Liver (tissue), 8 donors: ENCODE measurements at regions not wholly inside any gene's neighbourhood (a gene's known extent, or its start where the extent isn't known, plus 50 kb on each side); places are given as distances from the start of the nearest gene placed in this dataset.

ENCODE experiments used
- DNase-seq: peaks from one replicate; pipeline ENCODE4 v3.0.0-alpha.2; 2017; ENCODE audit warnings: low spot score
- H3K27ac ChIP-seq, 2 donors: one replicate each; pipeline ENCODE4 v1.7.0; 2013; ENCODE audit warnings: inconsistent platforms in 2 of 2, low read length in 2 of 2, control low read depth in 1 of 2, low read depth in 1 of 2, mild to moderate bottlenecking in 1 of 2
- H3K27me3 ChIP-seq, 4 donors: one replicate each; pipeline versions ENCODE4 v1.6.1 to v1.7.0; 2013; ENCODE audit warnings: low read length in 3 of 4, inconsistent platforms in 1 of 4, mild to moderate bottlenecking in 1 of 4, moderate library complexity in 1 of 4; ENCODE audit not compliant: control insufficient read depth in 4 of 4, insufficient read depth in 4 of 4
- H3K36me3 ChIP-seq, 4 donors: one replicate each; pipeline versions ENCODE4 v1.6.1 to v1.7.0; 2013; ENCODE audit warnings: low read length in 3 of 4, mild to moderate bottlenecking in 3 of 4, low read depth in 1 of 4, moderate library complexity in 1 of 4; ENCODE audit not compliant: control insufficient read depth in 4 of 4, insufficient read depth in 3 of 4
- H3K4me1 ChIP-seq, 4 donors: one replicate each; pipeline versions ENCODE4 v1.6.1 to v1.7.0; 2013; ENCODE audit warnings: low read length in 3 of 4, mild to moderate bottlenecking in 3 of 4, moderate library complexity in 1 of 4; ENCODE audit not compliant: control insufficient read depth in 4 of 4, insufficient read depth in 4 of 4
- H3K4me3 ChIP-seq, 3 donors: one replicate each; pipeline versions ENCODE4 v1.6.1 to v1.7.0; 2013; ENCODE audit warnings: low read length in 3 of 3, control low read depth in 1 of 3, low read depth in 1 of 3, mild to moderate bottlenecking in 1 of 3
- H3K9ac ChIP-seq, 2 donors: one replicate each; pipeline ENCODE4 v1.7.0; 2013; ENCODE audit warnings: low read length in 2 of 2, mild to moderate bottlenecking in 2 of 2, moderate library complexity in 2 of 2, control low read depth in 1 of 2, low read depth in 1 of 2
- H3K9me3 ChIP-seq, 4 donors: one replicate each; pipeline versions ENCODE4 v1.6.1 to v1.7.0; 2013; ENCODE audit warnings: low read length in 3 of 4; ENCODE audit not compliant: control insufficient read depth in 4 of 4
- FOXA1 ChIP-seq: IDR thresholded peaks from 2 replicates; pipeline ENCODE4 v1.6.1; 2016; ENCODE audit warnings: antibody characterized with exemption
- FOXA2 ChIP-seq: IDR thresholded peaks from 2 replicates; pipeline ENCODE4 v1.6.1; 2016; ENCODE audit warnings: antibody characterized with exemption
- GABPA ChIP-seq, 2 donors: IDR thresholded peaks in 1 of 2; conservative IDR thresholded peaks in 1 of 2; 2 replicates each; pipeline ENCODE4 v1.6.1; 2016; ENCODE audit warnings: antibody characterized with exemption in 2 of 2, mild to moderate bottlenecking in 1 of 2, moderate library complexity in 1 of 2
- HNF4G ChIP-seq: IDR thresholded peaks from 2 replicates; pipeline ENCODE4 v1.6.1; 2016; ENCODE audit warnings: antibody characterized with exemption
- NR2F2 ChIP-seq: IDR thresholded peaks from 2 replicates; pipeline ENCODE4 v1.6.1; 2016; ENCODE audit warnings: antibody characterized with exemption
- RAD21 ChIP-seq, 2 donors: IDR thresholded peaks; 2 replicates each; pipeline ENCODE4 v1.6.1; 2016; ENCODE audit warnings: antibody characterized with exemption in 2 of 2, mild to moderate bottlenecking in 2 of 2
- RXRA ChIP-seq, 2 donors: IDR thresholded peaks; 2 replicates each; pipeline ENCODE4 v1.6.1; 2017 to 2018; ENCODE audit warnings: antibody characterized with exemption in 2 of 2, mild to moderate bottlenecking in 1 of 2
- TAF1 ChIP-seq: conservative IDR thresholded peaks from 2 replicates; pipeline ENCODE4 v1.6.1; 2016; ENCODE audit warnings: antibody characterized with exemption, mild to moderate bottlenecking
- ZBTB33 ChIP-seq: IDR thresholded peaks from 2 replicates; pipeline ENCODE4 v1.6.1; 2016; ENCODE audit warnings: antibody characterized with exemption
- WGBS: extraction: QIAGEN DNeasy Blood & Tissue Kit; methylation state at CpG from one replicate; pipeline ENCODE4 v1.1.7; 2013; 5-methylcytosine and 5-hydroxymethylcytosine counted together
- TF ChIP-seq, protein P1 (sequence below): fragments of 150-350 bp; IDR thresholded peaks from 2 replicates; pipeline ENCODE4 v1.5.1; 2017; ENCODE audit warnings: improper control_type of control experiment, low read depth, low read length; ENCODE audit not compliant: missing input control
- TF ChIP-seq, protein P2 (sequence below): IDR thresholded peaks from 2 replicates; pipeline ENCODE4 v1.6.1; 2016; ENCODE audit warnings: antibody characterized with exemption, mild to moderate bottlenecking
- donor health status: healthy.
- donor health status: healthy.
- donor health status: healthy.
- donor health status: healthy.
- donor health status: healthy.

GRCh38 chr2:111667001-111667400 lies 217.0 kb downstream of the ANAPC1 start (continued):
- no peak for TF ChIP-seq ZBTB33
- TF ChIP-seq GABPA (IDR thresholded peaks at IDR 0.05 in 1 of 2, conservative IDR thresholded peaks at IDR 0.05 in 1 of 2): no peak

GRCh38 chr2:111667542-111668273 lies 216.3 kb downstream of the ANAPC1 start:
- DNase-seq: no peak
- H3K9me3 ChIP-seq: no peaks in the 10 kb centered on the region
- no peak overlapping the region for H3K9ac ChIP-seq
- TF ChIP-seq RAD21 (IDR thresholded peaks at IDR 0.05) (peak; percentile 86 to 88), TAF1 (no peak), HNF4G (no peak), FOXA2 (no peak), NR2F2 (peak; percentile 63)
- TF ChIP-seq, protein P1, sequence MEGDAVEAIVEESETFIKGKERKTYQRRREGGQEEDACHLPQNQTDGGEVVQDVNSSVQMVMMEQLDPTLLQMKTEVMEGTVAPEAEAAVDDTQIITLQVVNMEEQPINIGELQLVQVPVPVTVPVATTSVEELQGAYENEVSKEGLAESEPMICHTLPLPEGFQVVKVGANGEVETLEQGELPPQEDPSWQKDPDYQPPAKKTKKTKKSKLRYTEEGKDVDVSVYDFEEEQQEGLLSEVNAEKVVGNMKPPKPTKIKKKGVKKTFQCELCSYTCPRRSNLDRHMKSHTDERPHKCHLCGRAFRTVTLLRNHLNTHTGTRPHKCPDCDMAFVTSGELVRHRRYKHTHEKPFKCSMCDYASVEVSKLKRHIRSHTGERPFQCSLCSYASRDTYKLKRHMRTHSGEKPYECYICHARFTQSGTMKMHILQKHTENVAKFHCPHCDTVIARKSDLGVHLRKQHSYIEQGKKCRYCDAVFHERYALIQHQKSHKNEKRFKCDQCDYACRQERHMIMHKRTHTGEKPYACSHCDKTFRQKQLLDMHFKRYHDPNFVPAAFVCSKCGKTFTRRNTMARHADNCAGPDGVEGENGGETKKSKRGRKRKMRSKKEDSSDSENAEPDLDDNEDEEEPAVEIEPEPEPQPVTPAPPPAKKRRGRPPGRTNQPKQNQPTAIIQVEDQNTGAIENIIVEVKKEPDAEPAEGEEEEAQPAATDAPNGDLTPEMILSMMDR: peak; percentile 43
- no peak overlapping the region for H3K27ac ChIP-seq
- 69% methylated on average over 3 of the region's 3 CpGs for whole genome bisulfite sequencing
- H3K36me3 ChIP-seq: no peaks in the 10 kb centered on the region
- H3K27me3 ChIP-seq: no peaks in the 10 kb centered on the region
- H3K4me1 ChIP-seq: peaks cover 5 to 11% (median 8%) of the 10 kb centered on the region in 4 donors
- no peak overlapping the region for H3K4me3 ChIP-seq

GRCh38 chr2:111668274-111668616 lies 215.7 kb downstream of the ANAPC1 start:
- WGBS: 97% methylated on average over 4 of the region's 4 CpGs
- no peaks in the 10 kb centered on the region for H3K36me3 ChIP-seq
- TF ChIP-seq, protein P2, sequence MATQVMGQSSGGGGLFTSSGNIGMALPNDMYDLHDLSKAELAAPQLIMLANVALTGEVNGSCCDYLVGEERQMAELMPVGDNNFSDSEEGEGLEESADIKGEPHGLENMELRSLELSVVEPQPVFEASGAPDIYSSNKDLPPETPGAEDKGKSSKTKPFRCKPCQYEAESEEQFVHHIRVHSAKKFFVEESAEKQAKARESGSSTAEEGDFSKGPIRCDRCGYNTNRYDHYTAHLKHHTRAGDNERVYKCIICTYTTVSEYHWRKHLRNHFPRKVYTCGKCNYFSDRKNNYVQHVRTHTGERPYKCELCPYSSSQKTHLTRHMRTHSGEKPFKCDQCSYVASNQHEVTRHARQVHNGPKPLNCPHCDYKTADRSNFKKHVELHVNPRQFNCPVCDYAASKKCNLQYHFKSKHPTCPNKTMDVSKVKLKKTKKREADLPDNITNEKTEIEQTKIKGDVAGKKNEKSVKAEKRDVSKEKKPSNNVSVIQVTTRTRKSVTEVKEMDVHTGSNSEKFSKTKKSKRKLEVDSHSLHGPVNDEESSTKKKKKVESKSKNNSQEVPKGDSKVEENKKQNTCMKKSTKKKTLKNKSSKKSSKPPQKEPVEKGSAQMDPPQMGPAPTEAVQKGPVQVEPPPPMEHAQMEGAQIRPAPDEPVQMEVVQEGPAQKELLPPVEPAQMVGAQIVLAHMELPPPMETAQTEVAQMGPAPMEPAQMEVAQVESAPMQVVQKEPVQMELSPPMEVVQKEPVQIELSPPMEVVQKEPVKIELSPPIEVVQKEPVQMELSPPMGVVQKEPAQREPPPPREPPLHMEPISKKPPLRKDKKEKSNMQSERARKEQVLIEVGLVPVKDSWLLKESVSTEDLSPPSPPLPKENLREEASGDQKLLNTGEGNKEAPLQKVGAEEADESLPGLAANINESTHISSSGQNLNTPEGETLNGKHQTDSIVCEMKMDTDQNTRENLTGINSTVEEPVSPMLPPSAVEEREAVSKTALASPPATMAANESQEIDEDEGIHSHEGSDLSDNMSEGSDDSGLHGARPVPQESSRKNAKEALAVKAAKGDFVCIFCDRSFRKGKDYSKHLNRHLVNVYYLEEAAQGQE: no peak
- no peak for TF ChIP-seq RXRA (IDR thresholded peaks at IDR 0.05)
- no peak for TF ChIP-seq FOXA1
- no peak overlapping the region for H3K9ac ChIP-seq
- no peaks in the 10 kb centered on the region for H3K9me3 ChIP-seq
- peaks cover 5 to 11% (median 8%) of the 10 kb centered on the region in 4 donors for H3K4me1 ChIP-seq
- H3K27ac ChIP-seq: no peak overlapping the region
- no peaks in the 10 kb centered on the region for H3K27me3 ChIP-seq
- peak; percentile 9 for DNase-seq
- H3K4me3 ChIP-seq: no peak overlapping the region
